Chondrocyte (in vitro differentiated cells): ENCODE measurements at regions not wholly inside any gene's neighbourhood (a gene's known extent, or its start where the extent isn't known, plus 50 kb on each side); places are given as distances from the start of the nearest gene placed in this dataset.
A peak's percentile ranks its signal among the peaks of the same experiment; 100 is the strongest.

ENCODE experiments used
- DNase-seq: peaks from one replicate; pipeline ENCODE4 v3.0.0; 2021; ENCODE audit warnings: mixed read lengths, low spot score
- H3K27ac Mint-ChIP-seq: one replicate; pipeline ENCODE4 v1.8.0; 2021; ENCODE audit warnings: mild to moderate bottlenecking, moderate library complexity, mixed read lengths; ENCODE audit not compliant: unreplicated experiment
- H3K27me3 Mint-ChIP-seq: 2 replicates; pipeline ENCODE4 v1.8.0; 2021; ENCODE audit warnings: low read depth, mixed read lengths
- H3K36me3 Mint-ChIP-seq: 2 replicates; pipeline ENCODE4 v1.8.0; 2021; ENCODE audit warnings: low read depth, mixed read lengths
- H3K4me1 Mint-ChIP-seq: 2 replicates; pipeline ENCODE4 v1.8.0; 2021; ENCODE audit warnings: low read depth, mild to moderate bottlenecking, mixed read lengths
- H3K4me3 Mint-ChIP-seq: one replicate; pipeline ENCODE4 v1.8.0; 2021; ENCODE audit warnings: mild to moderate bottlenecking, moderate library complexity, mixed read lengths; ENCODE audit not compliant: unreplicated experiment
- H3K9me3 Mint-ChIP-seq: 2 replicates; pipeline ENCODE4 v1.8.0; 2021; ENCODE audit warnings: low read depth, mixed read lengths
- CTCF ChIP-seq: fragments of 200-600 bp; sonication (generic); IDR thresholded peaks from 2 replicates; pipeline ENCODE4 v1.5.0; 2021; ENCODE audit warnings: antibody characterized with exemption, mild to moderate bottlenecking, moderate library complexity

DNA sequence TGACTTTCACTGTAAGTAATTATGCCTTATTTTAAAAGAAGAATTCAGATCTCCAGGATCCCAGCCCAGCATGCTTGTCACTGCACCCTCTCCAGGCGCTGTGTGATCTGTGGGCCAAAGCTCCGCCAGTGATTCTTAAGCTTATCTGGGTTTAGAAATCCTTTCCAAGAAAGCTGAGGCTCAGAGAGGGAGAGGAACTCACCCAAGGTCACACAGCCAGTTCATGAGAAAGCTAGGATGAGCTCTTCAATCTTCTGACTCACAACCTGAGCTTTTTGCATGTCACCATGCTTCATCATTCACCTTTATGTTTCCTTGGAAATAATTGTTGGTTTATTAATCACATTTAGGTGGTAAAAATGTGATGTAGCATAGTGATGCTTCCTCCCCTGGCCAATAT lies 136.6 kb upstream of the HAND1 start:
- peaks cover 18% of the 10 kb centered on the region for H3K4me1 Mint-ChIP-seq
- TF ChIP-seq CTCF, result no peak
- H3K4me3 Mint-ChIP-seq, result no peak overlapping the region
- no peak for DNase-seq
- H3K27ac Mint-ChIP-seq, result no peak overlapping the region
- peaks cover 58% of the 10 kb centered on the region for H3K27me3 Mint-ChIP-seq
- H3K9me3 Mint-ChIP-seq, result peaks cover 3% of the 10 kb centered on the region
- no peaks in the 10 kb centered on the region for H3K36me3 Mint-ChIP-seq

GRCh38 chr5:154614125-154614524 lies 136.1 kb upstream of the HAND1 start:
- H3K27me3 Mint-ChIP-seq, result peaks cover 59% of the 10 kb centered on the region
- no peak overlapping the region for H3K4me3 Mint-ChIP-seq
- H3K36me3 Mint-ChIP-seq, result no peaks in the 10 kb centered on the region
- no peak overlapping the region for H3K27ac Mint-ChIP-seq
- no peak for TF ChIP-seq CTCF
- peaks cover 3% of the 10 kb centered on the region for H3K9me3 Mint-ChIP-seq
- no peak for DNase-seq
- peaks cover 18% of the 10 kb centered on the region for H3K4me1 Mint-ChIP-seq

DNA sequence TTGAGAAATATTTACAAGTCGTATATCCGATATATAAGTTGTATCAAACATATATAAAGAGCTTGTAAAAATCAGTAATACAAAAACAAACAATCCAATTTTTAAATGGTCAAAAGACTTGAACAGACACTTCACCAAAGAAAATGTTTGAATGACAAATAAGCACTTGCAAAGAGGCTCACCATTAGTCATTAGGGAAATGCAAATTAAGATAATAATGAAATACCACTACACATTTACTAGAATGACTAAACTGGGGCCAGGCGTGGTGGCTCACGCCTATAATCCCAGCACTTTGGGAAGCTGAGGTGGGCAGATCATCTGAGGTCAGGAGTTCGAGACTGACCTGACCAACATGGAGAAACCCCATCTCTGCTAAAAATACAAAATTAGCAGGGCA lies 134.6 kb upstream of the HAND1 start:
- H3K4me1 Mint-ChIP-seq, result peaks cover 18% of the 10 kb centered on the region
- peaks cover 59% of the 10 kb centered on the region for H3K27me3 Mint-ChIP-seq
- no peaks in the 10 kb centered on the region for H3K36me3 Mint-ChIP-seq
- H3K4me3 Mint-ChIP-seq, result no peak overlapping the region
- no peak for DNase-seq
- TF ChIP-seq CTCF, result no peak
- H3K27ac Mint-ChIP-seq, result no peak overlapping the region
- H3K9me3 Mint-ChIP-seq, result peaks cover 3% of the 10 kb centered on the region

GRCh38 chr5:154611341-154611767 lies 133.3 kb upstream of the HAND1 start:
- H3K27me3 Mint-ChIP-seq, result peaks cover 65% of the 10 kb centered on the region

GRCh38 chr5:154610321-154611154 lies 132.5 kb upstream of the HAND1 start:
- peaks cover 63% of the 10 kb centered on the region for H3K27me3 Mint-ChIP-seq
- no peak overlapping the region for H3K27ac Mint-ChIP-seq
- peak; percentile 93 for TF ChIP-seq CTCF
- no peaks in the 10 kb centered on the region for H3K36me3 Mint-ChIP-seq
- H3K4me3 Mint-ChIP-seq, result peak overlapping the region; percentile 49
- peaks cover 18% of the 10 kb centered on the region for H3K4me1 Mint-ChIP-seq
- DNase-seq, result peak; percentile 95
- H3K9me3 Mint-ChIP-seq, result peaks cover 3% of the 10 kb centered on the region

More at GRCh38 chr5:154611341-154611767, 133.3 kb upstream of the HAND1 start:
- no peak for DNase-seq
- H3K4me3 Mint-ChIP-seq, result peak overlapping the region; percentile 52
- H3K27ac Mint-ChIP-seq, result no peak overlapping the region
- no peak for TF ChIP-seq CTCF
- peaks cover 3% of the 10 kb centered on the region for H3K9me3 Mint-ChIP-seq
- H3K4me1 Mint-ChIP-seq, result peaks cover 18% of the 10 kb centered on the region
- H3K36me3 Mint-ChIP-seq, result no peaks in the 10 kb centered on the region
